ENCODE measurements at regions not wholly inside any gene's neighbourhood (a gene's known extent, or its start where the extent isn't known, plus 50 kb on each side); places are given as distances from the start of the nearest gene placed in this dataset.

- TF ChIP-seq CTCF (conservative IDR thresholded peaks at IDR 0.05; ENCODE audit: low read length) (no peak), EZH2phosphoT487 (IDR thresholded peaks at IDR 0.05; ENCODE audit: borderline replicate concordance, low read depth, low read length) (no peak)
These were observed 159.4 kb upstream of the TAB2 start for GRCh38 chr6:149158076-149158475.

Data from OCI-LY7 (cell line).